ENCODE measurements at regions not wholly inside any gene's neighbourhood (a gene's known extent, or its start where the extent isn't known, plus 50 kb on each side); places are given as distances from the start of the nearest gene placed in this dataset.

DNA sequence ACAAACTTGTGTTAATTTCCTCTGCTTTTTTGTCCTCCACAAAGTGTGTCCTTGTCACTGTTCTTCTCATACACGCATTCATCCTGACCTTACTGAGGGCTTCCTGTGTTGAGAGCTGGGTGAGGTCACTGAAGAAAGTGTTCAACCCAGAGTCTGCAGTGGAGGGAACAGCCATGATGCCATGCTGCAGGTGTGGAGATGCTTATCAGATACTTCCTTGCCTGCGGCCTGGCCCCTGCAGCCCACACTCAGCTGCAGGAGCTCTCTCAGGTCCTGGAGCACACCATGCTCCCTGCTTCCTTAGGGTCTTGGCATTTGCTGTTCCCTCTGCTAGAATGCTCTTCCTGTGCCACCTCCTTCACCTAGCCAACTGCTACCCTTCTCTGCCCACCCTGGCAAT lies 108.1 kb upstream of the SPRY4 start:
- no peaks in the 10 kb centered on the region for H3K9me3 ChIP-seq
- no peaks in the 10 kb centered on the region for H3K36me3 ChIP-seq
- no peak for DNase-seq
- intact Hi-C loops (cut with DNase I), result loop anchor here in 3 of 10 donors (5.0 to 10.0 kb wide), 3 partner anchors 112 to 278 kb away; no protein-coding TSS in a partner anchor
- ATAC-seq, result peak in 3 of 4 donors; percentile 21 to 38 (median 24)
- peaks cover 0 to 5% (median 0%) of the 10 kb centered on the region in 9 donors for H3K27me3 ChIP-seq
- no peak for TF ChIP-seq CTCF (IDR thresholded peaks at IDR 0.05)
- no peak for TF ChIP-seq POLR2A (IDR thresholded peaks at IDR 0.05)
- no peak overlapping the region for H3K4me3 ChIP-seq
- peaks cover 0 to 55% (median 31%) of the 10 kb centered on the region in 12 donors for H3K4me1 ChIP-seq
- WGBS, 4 donors, result 29 to 86% (median 51%) methylated on average over 2 of the region's 2 CpGs
- H3K27ac ChIP-seq, result peak overlapping the region in 1 of 12 donors; percentile 71

DNA sequence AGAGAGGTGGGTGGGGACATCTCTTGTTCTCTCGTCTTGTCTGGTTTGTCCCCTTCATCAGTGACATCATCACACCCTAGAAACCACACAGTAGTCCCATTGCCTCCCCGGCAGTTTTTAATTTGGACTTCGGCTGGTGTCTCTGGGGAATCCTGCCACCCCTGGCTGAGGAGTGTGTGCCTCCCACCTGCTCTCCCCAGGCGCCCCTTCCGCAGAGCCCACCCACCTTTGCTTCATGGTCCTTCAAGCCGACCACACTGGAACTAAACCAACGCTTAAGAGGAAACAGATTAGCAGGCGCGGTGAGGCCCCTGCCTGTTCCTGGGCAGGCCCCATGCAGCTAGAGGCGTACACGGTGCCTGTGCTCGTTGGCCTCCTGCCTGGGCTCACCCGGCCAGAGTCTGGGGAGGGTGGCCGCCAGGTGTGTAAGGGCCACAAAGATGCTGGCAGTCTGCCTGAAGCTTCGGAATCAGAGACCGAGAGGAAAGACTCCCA lies 107.6 kb upstream of the SPRY4 start:
- WGBS, 4 donors, result 27 to 58% (median 36%) methylated on average over 10 to 16 of the region's 16 CpGs
- Histone ChIP-seq H3K4me1 (peaks cover 0 to 53% (median 32%) of the 10 kb centered on the region in 12 donors), H3K27ac (peak overlapping the region in 1 of 12 donors; percentile 71), H3K4me3 (peak overlapping the region in 1 of 12 donors; percentile 10), H3K27me3 (peaks cover 0 to 5% (median 0%) of the 10 kb centered on the region in 9 donors), H3K9me3 (no peaks in the 10 kb centered on the region), H3K36me3 (no peaks in the 10 kb centered on the region)
- ATAC-seq (peak in 2 of 4 donors; percentile 37 to 47), DNase-seq (peak in 2 of 5 donors; percentile 26 to 61)
- TF ChIP-seq CTCF (IDR thresholded peaks at IDR 0.05) (no peak), POLR2A (IDR thresholded peaks at IDR 0.05) (no peak)
- intact Hi-C loops (cut with DNase I), result loop anchor here in 3 of 10 donors (5.0 to 10.0 kb wide), 3 partner anchors 112 to 278 kb away; no protein-coding TSS in a partner anchor

- TF ChIP-seq CTCF (IDR thresholded peaks at IDR 0.05), result no peak
- no peak for TF ChIP-seq POLR2A (IDR thresholded peaks at IDR 0.05)
- WGBS, 4 donors, result 72 to 85% (median 81%) methylated on average over 8 of the region's 8 CpGs
- no peak overlapping the region for H3K4me3 ChIP-seq
- ATAC-seq, result no peak
- H3K9me3 ChIP-seq, result no peaks in the 10 kb centered on the region
- intact Hi-C loops (cut with DNase I), result loop anchor here in 8 of 10 donors (5.0 to 10.0 kb wide), 7 partner anchors 64 to 116 kb away; partner anchors contain the start of gene SPRY4 (in 3 of the 8)
- peaks cover 0 to 71% (median 46%) of the 10 kb centered on the region in 12 donors for H3K4me1 ChIP-seq
- DNase-seq, result no peak
- peaks cover 0 to 5% (median 0%) of the 10 kb centered on the region in 9 donors for H3K27me3 ChIP-seq
- peak overlapping the region in 3 of 12 donors; percentile 21 to 44 (median 27) for H3K27ac ChIP-seq
- H3K36me3 ChIP-seq, result no peaks in the 10 kb centered on the region
Observed at GRCh38 chr5:142428773-142429473, 104.1 kb upstream of the SPRY4 start.

Data from heart left ventricle (tissue), 16 donors.